IPS-NIHi7 (cell line): ENCODE measurements at regions not wholly inside any gene's neighbourhood (a gene's known extent, or its start where the extent isn't known, plus 50 kb on each side); places are given as distances from the start of the nearest gene placed in this dataset.
A peak's percentile ranks its signal among the peaks of the same experiment; 100 is the strongest.

Source experiments
- DNase-seq: peaks from one replicate; pipeline ENCODE4 v3.0.0; 2012; ENCODE audit warnings: mixed read lengths; ENCODE audit errors: extremely low spot score

- DNase-seq, result no peak
Measured at GRCh38 chr12:11946161-11946560, 124.6 kb upstream of the BCL2L14 start.

GRCh38 chr12:11947213-11947612, 123.5 kb upstream of the BCL2L14 start:
- no peak for DNase-seq

GRCh38 chr12:11949738-11950411, 120.9 kb upstream of the BCL2L14 start:
- no peak for DNase-seq

GRCh38 chr12:11951209-11951608, 119.5 kb upstream of the BCL2L14 start:
- DNase-seq, result no peak

GRCh38 chr12:11953523-11953922, 117.2 kb upstream of the BCL2L14 start:
- DNase-seq, result no peak

- no peak for DNase-seq
Measured at GRCh38 chr12:11954181-11954580, 116.6 kb upstream of the BCL2L14 start.

- peak; percentile 64 for DNase-seq
Measured at GRCh38 chr12:11958221-11959091, 112.3 kb upstream of the BCL2L14 start.

- no peak for DNase-seq
Measured at GRCh38 chr12:11959117-11959823, 111.5 kb upstream of the BCL2L14 start.

GRCh38 chr12:11960646-11961045, 110.1 kb upstream of the BCL2L14 start:
- no peak for DNase-seq

- DNase-seq, result no peak
Measured at GRCh38 chr12:11961686-11962085, 109.1 kb upstream of the BCL2L14 start.

- no peak for DNase-seq
Measured at GRCh38 chr12:11962860-11963259, 107.9 kb upstream of the BCL2L14 start.

GRCh38 chr12:11963841-11964471, 106.8 kb upstream of the BCL2L14 start:
- no peak for DNase-seq

- no peak for DNase-seq
Measured at GRCh38 chr12:11965258-11965910, 105.4 kb upstream of the BCL2L14 start.

- DNase-seq, result no peak
Measured at GRCh38 chr12:11967376-11968047, 103.2 kb upstream of the BCL2L14 start.

- DNase-seq, result no peak
Measured at GRCh38 chr12:11968048-11968383, 102.7 kb upstream of the BCL2L14 start.

GRCh38 chr12:11968516-11968915, 102.2 kb upstream of the BCL2L14 start:
- DNase-seq, result no peak

GRCh38 chr12:11969437-11970154, 101.1 kb upstream of the BCL2L14 start:
- DNase-seq, result peak; percentile 26

- DNase-seq, result no peak
Measured at GRCh38 chr12:11970155-11970520, 100.6 kb upstream of the BCL2L14 start.

- DNase-seq, result no peak
Measured at GRCh38 chr12:11973396-11973795, 97.3 kb upstream of the BCL2L14 start.

GRCh38 chr12:11976005-11976404, 94.7 kb upstream of the BCL2L14 start:
- DNase-seq, result no peak
